PC-9 (cell line): ENCODE measurements at regions not wholly inside any gene's neighbourhood (a gene's known extent, or its start where the extent isn't known, plus 50 kb on each side); places are given as distances from the start of the nearest gene placed in this dataset.
"Not testable (repeated sequence)": the region's sequence is repeated elsewhere in the genome, so short reads cannot be mapped to it uniquely, and the experiment has no call there.

Experiments used
- BruUV-seq: library from RNA; stranded (reverse); fragments of 400-500 nt; replicated peaks from 2 replicates; lab custom pipeline; 2021; lab: Mats Ljungman, UMichigan
- CTCF ChIA-PET: fragments of 300-600 bp; sonication (Branson Sonifier 250); formaldehyde crosslinking; loops from one replicate; lab custom pipeline; 2022; ENCODE audit warnings: antibody characterized with exemption; lab: Charles Lee
- POLR2A ChIA-PET: fragments of 300-600 bp; sonication (Branson Sonifier 250); formaldehyde crosslinking; loops from one replicate; lab custom pipeline; 2022; ENCODE audit warnings: antibody characterized with exemption; ENCODE audit not compliant: unreplicated experiment; lab: Charles Lee
- DNase-seq, 2 experiments: peaks; one replicate each; pipeline versions ENCODE4 v3.0.0 to v3.0.0-alpha.2; 2015 to 2022; ENCODE audit warnings: mixed read lengths in 1 of 2
- H2AFZ ChIP-seq: fragments of 200-600 bp; sonication (generic); 2 replicates; pipeline ENCODE4 v1.8.1; 2017; ENCODE audit warnings: antibody characterized with exemption
- H3F3A ChIP-seq: fragments of 200-600 bp; sonication (generic); 2 replicates; pipeline ENCODE4 v1.8.1; 2017; ENCODE audit warnings: antibody characterized with exemption, mild to moderate bottlenecking, low read depth; ENCODE audit not compliant: insufficient read depth
- H3K27ac ChIP-seq: fragments of 200-600 bp; sonication (generic); 2 replicates; pipeline ENCODE4 v1.6.1; 2016; ENCODE audit warnings: mixed run types
- H3K27me3 ChIP-seq: fragments of 200-600 bp; sonication (generic); 2 replicates; pipeline ENCODE4 v1.6.1; 2016; ENCODE audit warnings: low read depth, mixed run types; ENCODE audit not compliant: insufficient read depth
- H3K36me3 ChIP-seq: fragments of 200-600 bp; sonication (generic); 2 replicates; pipeline ENCODE4 v1.6.1; 2016; ENCODE audit warnings: low read depth, mixed run types
- H3K4me1 ChIP-seq: fragments of 200-600 bp; sonication (generic); replicated peaks from 2 replicates; pipeline ENCODE4 v1.6.1; 2016; ENCODE audit warnings: mixed run types; ENCODE audit not compliant: insufficient read depth
- H3K4me2 ChIP-seq: fragments of 200-600 bp; sonication (generic); 2 replicates; pipeline ENCODE4 v1.6.1; 2017; ENCODE audit warnings: mixed run types
- H3K4me3 ChIP-seq: fragments of 200-600 bp; sonication (generic); 2 replicates; pipeline ENCODE4 v1.6.1; 2016; ENCODE audit warnings: mixed run types
- H3K79me2 ChIP-seq: fragments of 200-600 bp; sonication (generic); 2 replicates; pipeline ENCODE4 v1.6.1; 2017; ENCODE audit warnings: low read depth, mixed run types
- H3K9me2 ChIP-seq: fragments of 200-600 bp; sonication (generic); 2 replicates; pipeline ENCODE4 v1.8.1; 2017; ENCODE audit warnings: mild to moderate bottlenecking; ENCODE audit not compliant: insufficient read depth
- H3K9me3 ChIP-seq: fragments of 200-600 bp; sonication (generic); 2 replicates; pipeline ENCODE4 v1.8.1; 2016; ENCODE audit warnings: low read depth; ENCODE audit not compliant: insufficient read depth
- H4K20me1 ChIP-seq: fragments of 200-600 bp; sonication (generic); 2 replicates; pipeline ENCODE4 v1.8.1; 2017; ENCODE audit not compliant: insufficient read depth
- EZH2 ChIP-seq: fragments of 200-600 bp; sonication (generic); IDR thresholded peaks from 2 replicates; pipeline ENCODE4 v1.8.0; 2017; ENCODE audit warnings: antibody characterized with exemption, low read depth
- intact Hi-C: fragments of 100-400 bp; cut with micrococcal nuclease; formaldehyde crosslinking; loops from one replicate; pipeline ENCODE4 v1.10.0; 2022; ENCODE audit not compliant: unreplicated experiment
- TF ChIP-seq, protein P1 (sequence below): fragments of 200-600 bp; sonication (generic); conservative IDR thresholded peaks from 2 replicates; pipeline ENCODE4 v1.6.1; 2017; ENCODE audit warnings: mixed run types, antibody characterized with exemption, mild to moderate bottlenecking, moderate library complexity

DNA sequence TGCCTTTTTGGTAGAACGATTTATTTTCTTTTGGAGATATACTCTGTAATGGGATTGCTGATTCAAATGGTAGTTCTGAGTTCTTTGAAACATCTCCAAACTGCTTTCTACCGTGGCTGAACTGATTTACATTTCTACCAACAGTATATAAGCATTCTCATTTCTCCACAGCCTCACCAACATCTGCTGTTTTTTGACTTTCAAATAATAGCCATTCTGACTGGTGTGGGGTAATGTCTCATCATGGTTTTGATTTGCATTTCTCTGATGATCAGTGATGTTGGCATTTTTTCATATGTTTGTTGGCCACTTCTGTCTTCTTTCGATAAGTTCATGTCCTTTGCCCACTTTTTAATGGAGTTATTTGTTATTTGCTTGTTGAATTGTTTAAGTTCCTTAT is 154.0 kb downstream of the ABHD5 start:
- no peaks in the 10 kb centered on the region for H3F3A ChIP-seq

DNA sequence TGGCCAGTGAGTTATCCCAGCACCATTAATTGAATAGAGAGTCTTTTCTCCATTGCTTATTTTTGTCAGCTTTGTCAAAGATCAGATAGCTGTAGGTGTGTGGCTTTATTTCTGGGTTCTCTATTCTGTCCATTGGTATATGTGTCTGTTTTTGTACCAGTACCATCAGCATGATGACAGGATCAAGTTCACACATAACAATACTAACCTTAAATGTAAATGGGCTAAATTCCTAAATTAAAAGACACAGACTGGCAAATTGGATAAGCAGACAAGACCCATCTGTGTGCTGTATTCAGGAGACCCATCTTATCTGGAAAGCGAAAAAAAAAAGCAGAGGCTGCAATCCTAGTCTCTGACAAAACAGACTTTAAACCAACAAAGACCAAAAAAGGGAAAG is 154.8 kb downstream of the ABHD5 start:
- CTCF ChIA-PET, BruUV-seq: not testable (repeated sequence)
- POLR2A ChIA-PET, result interaction anchor here (0.7 kb wide), 1 partner anchor 228 kb away, joined by 5 read pairs; no protein-coding TSS in a partner anchor

More for the DNA sequence above, 154.0 kb downstream of the ABHD5 start:
- no peak for DNase-seq
- no peak overlapping the region for H3K4me3 ChIP-seq
- no peak overlapping the region for H2AFZ ChIP-seq
- no peaks in the 10 kb centered on the region for H3K27me3 ChIP-seq
- no peaks in the 10 kb centered on the region for H3K4me1 ChIP-seq
- CTCF ChIA-PET, result no interaction called here
- H3K9me2 ChIP-seq, result no peaks in the 10 kb centered on the region
- POLR2A ChIA-PET, result no interaction called here
- H3K9me3 ChIP-seq, result 0 out of 2 replicates have a peak, but pooled peaks cover 6% of the 10 kb centered on the region
- no peak overlapping the region for H3K27ac ChIP-seq
- intact Hi-C loops, result no loop called here
- H3K4me2 ChIP-seq, result no peak overlapping the region
- no peaks in the 10 kb centered on the region for H3K79me2 ChIP-seq
- H3K36me3 ChIP-seq, result no peaks in the 10 kb centered on the region
- no peaks in the 10 kb centered on the region for H4K20me1 ChIP-seq
- TF ChIP-seq EZH2, result no peak
- TF ChIP-seq, protein P1, sequence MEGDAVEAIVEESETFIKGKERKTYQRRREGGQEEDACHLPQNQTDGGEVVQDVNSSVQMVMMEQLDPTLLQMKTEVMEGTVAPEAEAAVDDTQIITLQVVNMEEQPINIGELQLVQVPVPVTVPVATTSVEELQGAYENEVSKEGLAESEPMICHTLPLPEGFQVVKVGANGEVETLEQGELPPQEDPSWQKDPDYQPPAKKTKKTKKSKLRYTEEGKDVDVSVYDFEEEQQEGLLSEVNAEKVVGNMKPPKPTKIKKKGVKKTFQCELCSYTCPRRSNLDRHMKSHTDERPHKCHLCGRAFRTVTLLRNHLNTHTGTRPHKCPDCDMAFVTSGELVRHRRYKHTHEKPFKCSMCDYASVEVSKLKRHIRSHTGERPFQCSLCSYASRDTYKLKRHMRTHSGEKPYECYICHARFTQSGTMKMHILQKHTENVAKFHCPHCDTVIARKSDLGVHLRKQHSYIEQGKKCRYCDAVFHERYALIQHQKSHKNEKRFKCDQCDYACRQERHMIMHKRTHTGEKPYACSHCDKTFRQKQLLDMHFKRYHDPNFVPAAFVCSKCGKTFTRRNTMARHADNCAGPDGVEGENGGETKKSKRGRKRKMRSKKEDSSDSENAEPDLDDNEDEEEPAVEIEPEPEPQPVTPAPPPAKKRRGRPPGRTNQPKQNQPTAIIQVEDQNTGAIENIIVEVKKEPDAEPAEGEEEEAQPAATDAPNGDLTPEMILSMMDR, result no peak
- BruUV-seq, result no TSS peak

DNA sequence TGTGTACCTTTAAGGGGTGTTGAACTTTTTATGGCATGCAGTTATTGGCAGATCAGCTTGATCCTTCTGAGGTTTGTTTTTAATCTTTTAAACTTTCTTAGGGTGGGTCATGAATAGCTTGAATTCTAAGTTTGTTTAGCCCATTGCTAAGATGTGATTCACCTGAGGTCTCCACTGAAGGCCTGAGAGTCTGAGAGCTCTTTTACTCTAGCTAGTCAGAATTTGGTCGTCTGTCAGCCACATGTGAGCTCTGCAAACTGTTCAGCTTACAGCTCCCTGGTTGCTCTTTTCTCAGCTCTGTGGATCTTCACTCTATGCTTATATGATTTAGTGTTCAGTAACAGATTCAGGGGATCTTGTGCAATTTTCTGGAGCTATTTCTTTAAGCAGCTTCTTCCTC is 161.3 kb downstream of the ABHD5 start:
- BruUV-seq, result no TSS peak
- H3K9me3 ChIP-seq, result 0 out of 2 replicates have a peak, but pooled peaks cover 12% of the 10 kb centered on the region
- peaks cover 28% of the 10 kb centered on the region for H3K4me1 ChIP-seq
- POLR2A ChIA-PET, result interaction anchor here (0.5 to 0.7 kb wide), 3 partner anchors 21 to 690 kb away, joined by 3 to 10 read pairs (median 6); no protein-coding TSS in a partner anchor
- peak overlapping the region; percentile 32 for H3K4me2 ChIP-seq
- no peaks in the 10 kb centered on the region for H4K20me1 ChIP-seq
- H3F3A ChIP-seq, result peaks cover 5% of the 10 kb centered on the region; the same call in 1 of the 2 replicates
- no peak overlapping the region for H2AFZ ChIP-seq
- H3K27me3 ChIP-seq, result no peaks in the 10 kb centered on the region
- no peaks in the 10 kb centered on the region for H3K36me3 ChIP-seq
- no peaks in the 10 kb centered on the region for H3K9me2 ChIP-seq
- CTCF ChIA-PET, result no interaction called here
- peak in 1 of 2 experiments; percentile 85 for DNase-seq
- no peak for TF ChIP-seq EZH2
- TF ChIP-seq, protein P1, result no peak
- H3K27ac ChIP-seq, result peak overlapping the region; percentile 42
- intact Hi-C loops, result loop anchor here (5.0 kb wide), 1 partner anchor 80 kb away; no protein-coding TSS in a partner anchor
- no peak overlapping the region for H3K4me3 ChIP-seq
- no peaks in the 10 kb centered on the region for H3K79me2 ChIP-seq

More for the DNA sequence above, 154.8 kb downstream of the ABHD5 start:
- H3K4me3 ChIP-seq, DNase-seq, H3K4me2 ChIP-seq, H3K9me2 ChIP-seq, intact Hi-C loops, H2AFZ ChIP-seq, H4K20me1 ChIP-seq, H3K27ac ChIP-seq, H3K4me1 ChIP-seq, H3K36me3 ChIP-seq, H3F3A ChIP-seq, H3K79me2 ChIP-seq, H3K27me3 ChIP-seq: not testable (repeated sequence)
- 0 out of 2 replicates have a peak, but pooled peaks cover 12% of the 10 kb centered on the region for H3K9me3 ChIP-seq

DNA sequence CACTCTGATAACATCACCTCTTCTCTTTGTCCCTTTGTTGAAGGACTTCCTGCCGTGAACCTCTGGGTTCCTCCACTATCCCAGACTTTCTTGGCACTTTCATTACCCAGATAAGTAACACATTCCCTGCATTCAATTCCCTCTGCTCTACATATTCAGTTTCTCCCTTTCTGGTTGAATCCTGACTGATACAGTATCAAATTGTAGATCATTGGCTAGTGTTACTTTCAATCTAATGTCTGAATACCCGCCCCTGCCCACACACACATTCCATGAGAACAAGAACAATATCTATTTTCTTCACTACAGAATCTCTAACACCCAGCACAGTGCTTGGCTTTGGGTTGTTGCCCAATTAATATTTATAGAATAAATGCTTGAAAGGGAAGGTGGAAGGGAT is 163.5 kb downstream of the ABHD5 start:
- H3K4me2 ChIP-seq, result no peak overlapping the region
- no peak for DNase-seq
- TF ChIP-seq, protein P1, result no peak
- no peak for TF ChIP-seq EZH2
- no peaks in the 10 kb centered on the region for H3K27me3 ChIP-seq
- CTCF ChIA-PET, result no interaction called here
- peaks cover 5% of the 10 kb centered on the region; the same call in 1 of the 2 replicates for H3F3A ChIP-seq
- no TSS peak for BruUV-seq
- no peaks in the 10 kb centered on the region for H3K9me2 ChIP-seq
- H3K4me3 ChIP-seq, result no peak overlapping the region
- intact Hi-C loops, result loop anchor here (2.0 to 5.0 kb wide), 2 partner anchors 19 to 82 kb away; no protein-coding TSS in a partner anchor
- POLR2A ChIA-PET, result no interaction called here
- no peak overlapping the region for H2AFZ ChIP-seq
- H3K9me3 ChIP-seq, result 0 out of 2 replicates have a peak, but pooled peaks cover 11% of the 10 kb centered on the region
- no peak overlapping the region for H3K27ac ChIP-seq
- peaks cover 28% of the 10 kb centered on the region for H3K4me1 ChIP-seq
- no peaks in the 10 kb centered on the region for H3K36me3 ChIP-seq
- no peaks in the 10 kb centered on the region for H4K20me1 ChIP-seq
- H3K79me2 ChIP-seq, result no peaks in the 10 kb centered on the region
